Uterus (tissue), 3 donors: ENCODE measurements at regions not wholly inside any gene's neighbourhood (a gene's known extent, or its start where the extent isn't known, plus 50 kb on each side); places are given as distances from the start of the nearest gene placed in this dataset.
"Not testable (repeated sequence)": the region's sequence is repeated elsewhere in the genome, so short reads cannot be mapped to it uniquely, and the experiment has no call there.

ENCODE experiments used
- DNase-seq, 2 donors: peaks; one replicate each; pipeline ENCODE4 v3.0.0-alpha.2; 2019 to 2020
- H3K27ac ChIP-seq, 2 donors: fragments of 200-600 bp; sonication (generic); 1 replicate in 1 of 2; 2 replicates in 1 of 2; pipeline ENCODE4 v1.5.1; 2016 to 2018
- H3K27me3 ChIP-seq, 2 donors: fragments of 200-600 bp; sonication (generic); one replicate each; pipeline ENCODE4 v1.5.1; 2018 to 2019; ENCODE audit warnings: control low read depth in 1 of 2
- H3K36me3 ChIP-seq, 2 donors: fragments of 200-600 bp; sonication (generic); one replicate each; pipeline ENCODE4 v1.5.1; 2019; ENCODE audit warnings: control low read depth in 1 of 2
- H3K4me1 ChIP-seq, 2 donors: fragments of 200-600 bp; sonication (generic); one replicate each; pipeline ENCODE4 v1.5.1; 2018 to 2019; ENCODE audit warnings: control low read depth in 1 of 2
- H3K4me3 ChIP-seq, 2 donors: fragments of 200-600 bp; sonication (generic); 1 replicate in 1 of 2; 2 replicates in 1 of 2; pipeline ENCODE4 v1.5.1; 2018 to 2019; ENCODE audit warnings: mild to moderate bottlenecking in 1 of 2
- H3K9me3 ChIP-seq, 2 donors: fragments of 200-600 bp; sonication (generic); one replicate each; pipeline ENCODE4 v1.5.1; 2019; ENCODE audit warnings: control low read depth in 1 of 2
- CTCF ChIP-seq, 4 experiments: fragments of 200-600 bp in 2 of 4; fragments of 450-650 bp in 2 of 4; sonication (generic) in 2 of 4; IDR thresholded peaks; one replicate each; pipeline ENCODE4 v1.5.1; 2016 to 2019; ENCODE audit warnings: antibody characterized with exemption in 4 of 4, mild to moderate bottlenecking in 2 of 4, moderate library complexity in 1 of 4
- POLR2A ChIP-seq, 2 donors: fragments of 450-650 bp; IDR thresholded peaks; one replicate each; pipeline ENCODE4 v1.6.1; 2016; ENCODE audit warnings: antibody characterized with exemption in 2 of 2, mild to moderate bottlenecking in 1 of 2, moderate library complexity in 1 of 2
- intact Hi-C: fragments of 100-400 bp; cut with DNase I; formaldehyde crosslinking; loops from one replicate; pipeline ENCODE4 v1.15.1; 2023; ENCODE audit warnings: low total_unique reads
- donor health status: DM: yes; HTN: yes; CAD: no.

- no peaks in the 10 kb centered on the region for H3K27me3 ChIP-seq
- no peaks in the 10 kb centered on the region for H3K4me1 ChIP-seq
- H3K9me3 ChIP-seq: no peaks in the 10 kb centered on the region
- no peaks in the 10 kb centered on the region for H3K36me3 ChIP-seq
- H3K27ac ChIP-seq: no peak overlapping the region
- no peak for TF ChIP-seq POLR2A (IDR thresholded peaks at IDR 0.05)
- no peak for TF ChIP-seq CTCF (IDR thresholded peaks at IDR 0.05)
- no peak for DNase-seq
- no peak overlapping the region for H3K4me3 ChIP-seq
- intact Hi-C loops: no loop called here
Measured at GRCh38 chr19:30287259-30287658, 84.9 kb upstream of the ZNF536 start.

- intact Hi-C loops: no loop called here
- Histone ChIP-seq H3K27ac (no peak overlapping the region), H3K4me3 (no peak overlapping the region), H3K36me3 (no peaks in the 10 kb centered on the region), H3K9me3 (no peaks in the 10 kb centered on the region), H3K4me1 (no peaks in the 10 kb centered on the region), H3K27me3 (no peaks in the 10 kb centered on the region)
- no peak for DNase-seq
- TF ChIP-seq POLR2A (IDR thresholded peaks at IDR 0.05) (no peak), CTCF (IDR thresholded peaks at IDR 0.05) (no peak)
Measured at GRCh38 chr19:30287973-30288372, 84.2 kb upstream of the ZNF536 start.

GRCh38 chr19:30288911-30289310 lies 83.3 kb upstream of the ZNF536 start:
- TF ChIP-seq POLR2A (IDR thresholded peaks at IDR 0.05) (no peak), CTCF (IDR thresholded peaks at IDR 0.05) (no peak)
- no peaks in the 10 kb centered on the region for H3K27me3 ChIP-seq
- no peak for DNase-seq
- no peaks in the 10 kb centered on the region for H3K36me3 ChIP-seq
- intact Hi-C loops: no loop called here
- H3K4me1 ChIP-seq: no peaks in the 10 kb centered on the region
- no peak overlapping the region for H3K4me3 ChIP-seq
- H3K9me3 ChIP-seq: no peaks in the 10 kb centered on the region
- H3K27ac ChIP-seq: no peak overlapping the region

- Histone ChIP-seq H3K36me3 (no peaks in the 10 kb centered on the region), H3K27me3 (no peaks in the 10 kb centered on the region), H3K4me3 (no peak overlapping the region), H3K27ac (no peak overlapping the region), H3K4me1 (no peaks in the 10 kb centered on the region), H3K9me3 (no peaks in the 10 kb centered on the region)
- intact Hi-C loops: no loop called here
- TF ChIP-seq POLR2A (IDR thresholded peaks at IDR 0.05): no peak
- TF ChIP-seq CTCF (IDR thresholded peaks at IDR 0.05): no peak
- DNase-seq: no peak
Measured at GRCh38 chr19:30289336-30289735, 82.8 kb upstream of the ZNF536 start.

- H3K27me3 ChIP-seq, H3K36me3 ChIP-seq, intact Hi-C loops: not testable (repeated sequence)
Measured at GRCh38 chr19:30290805-30291204, 81.4 kb upstream of the ZNF536 start.

GRCh38 chr19:30293051-30293785 lies 79.0 kb upstream of the ZNF536 start:
- intact Hi-C loops: no loop called here
- Histone ChIP-seq H3K27me3 (no peaks in the 10 kb centered on the region), H3K36me3 (no peaks in the 10 kb centered on the region), H3K4me3 (no peak overlapping the region), H3K4me1 (no peaks in the 10 kb centered on the region), H3K27ac (no peak overlapping the region), H3K9me3 (no peaks in the 10 kb centered on the region)
- no peak for TF ChIP-seq CTCF (IDR thresholded peaks at IDR 0.05)
- TF ChIP-seq POLR2A (IDR thresholded peaks at IDR 0.05): no peak
- no peak for DNase-seq

More at GRCh38 chr19:30290805-30291204, 81.4 kb upstream of the ZNF536 start:
- not testable (repeated sequence) for DNase-seq, H3K4me3 ChIP-seq, H3K27ac ChIP-seq, H3K9me3 ChIP-seq, H3K4me1 ChIP-seq
